ENCODE measurements at regions not wholly inside any gene's neighbourhood (a gene's known extent, or its start where the extent isn't known, plus 50 kb on each side); places are given as distances from the start of the nearest gene placed in this dataset.
A peak's percentile ranks its signal among the peaks of the same experiment; 100 is the strongest.

GRCh38 chr1:218156595-218156994 lies 128.5 kb upstream of the RRP15 start:
- no peak for DNase-seq (ENCODE audit: low spot score)

- DNase-seq (ENCODE audit: low spot score), result no peak
These were observed 121.7 kb upstream of the RRP15 start for GRCh38 chr1:218163371-218163770.

- peak; percentile 44 for DNase-seq (ENCODE audit: low spot score)
These were observed 120.8 kb upstream of the RRP15 start for GRCh38 chr1:218164111-218164929.

- peak; percentile 36 for DNase-seq (ENCODE audit: low spot score)
These were observed 120.0 kb upstream of the RRP15 start for GRCh38 chr1:218164930-218165700.

GRCh38 chr1:218165701-218166114 lies 119.4 kb upstream of the RRP15 start:
- no peak for DNase-seq (ENCODE audit: low spot score)

- DNase-seq (ENCODE audit: low spot score), result no peak
These were observed 118.7 kb upstream of the RRP15 start for GRCh38 chr1:218166268-218166945.

GRCh38 chr1:218171302-218171893 lies 113.7 kb upstream of the RRP15 start:
- DNase-seq (ENCODE audit: low spot score), result peak; percentile 45

- DNase-seq (ENCODE audit: low spot score), result no peak
These were observed 102.6 kb upstream of the RRP15 start for GRCh38 chr1:218182455-218182854.

GRCh38 chr1:218200979-218201378 lies 84.1 kb upstream of the RRP15 start:
- peak; percentile 20 for DNase-seq (ENCODE audit: low spot score)

GRCh38 chr1:218201601-218202000 lies 83.5 kb upstream of the RRP15 start:
- no peak for DNase-seq (ENCODE audit: low spot score)

GRCh38 chr1:218205721-218206120 lies 79.4 kb upstream of the RRP15 start:
- no peak for DNase-seq (ENCODE audit: low spot score)

- DNase-seq (ENCODE audit: low spot score), result peak; percentile 5
These were observed 77.9 kb upstream of the RRP15 start for GRCh38 chr1:218207194-218207593.

GRCh38 chr1:218209351-218209861 lies 75.7 kb upstream of the RRP15 start:
- DNase-seq (ENCODE audit: low spot score), result peak; percentile 63

- peak; percentile 30 for DNase-seq (ENCODE audit: low spot score)
These were observed 73.9 kb upstream of the RRP15 start for GRCh38 chr1:218211241-218211640.

- DNase-seq (ENCODE audit: low spot score), result no peak
These were observed 68.1 kb upstream of the RRP15 start for GRCh38 chr1:218217040-218217439.

- no peak for DNase-seq (ENCODE audit: low spot score)
These were observed 65.6 kb upstream of the RRP15 start for GRCh38 chr1:218219460-218219859.

GRCh38 chr1:218224101-218224500 lies 61.0 kb upstream of the RRP15 start:
- no peak for DNase-seq (ENCODE audit: low spot score)

GRCh38 chr1:218226005-218226404 lies 59.1 kb upstream of the RRP15 start:
- DNase-seq (ENCODE audit: low spot score), result no peak
